HFF-Myc (cell line): ENCODE measurements at regions not wholly inside any gene's neighbourhood (a gene's known extent, or its start where the extent isn't known, plus 50 kb on each side); places are given as distances from the start of the nearest gene placed in this dataset.

Experiments used
- DNase-seq: peaks from one replicate; pipeline ENCODE4 v3.0.0-alpha.2; 2011; ENCODE audit warnings: low read depth; ENCODE audit errors: extremely low read depth
- H3K4me3 ChIP-seq: replicated peaks from 2 replicates; pipeline ENCODE4 v1.5.1; 2011; ENCODE audit warnings: low read depth, mild to moderate bottlenecking, control low read depth, low read length
- CTCF ChIP-seq: IDR thresholded peaks from 2 replicates; pipeline ENCODE4 v1.5.1; 2012; ENCODE audit warnings: mild to moderate bottlenecking, low read depth, low read length, control low read depth; ENCODE audit errors: missing control alignments

GRCh38 chr2:12389344-12390045, 327.2 kb upstream of the TRIB2 start:
- no peak for TF ChIP-seq CTCF
- H3K4me3 ChIP-seq, result no peak overlapping the region
- no peak for DNase-seq

- H3K4me3 ChIP-seq, result no peak overlapping the region
- TF ChIP-seq CTCF, result no peak
- no peak for DNase-seq
These were observed 325.6 kb upstream of the TRIB2 start for GRCh38 chr2:12391116-12391515.

DNA sequence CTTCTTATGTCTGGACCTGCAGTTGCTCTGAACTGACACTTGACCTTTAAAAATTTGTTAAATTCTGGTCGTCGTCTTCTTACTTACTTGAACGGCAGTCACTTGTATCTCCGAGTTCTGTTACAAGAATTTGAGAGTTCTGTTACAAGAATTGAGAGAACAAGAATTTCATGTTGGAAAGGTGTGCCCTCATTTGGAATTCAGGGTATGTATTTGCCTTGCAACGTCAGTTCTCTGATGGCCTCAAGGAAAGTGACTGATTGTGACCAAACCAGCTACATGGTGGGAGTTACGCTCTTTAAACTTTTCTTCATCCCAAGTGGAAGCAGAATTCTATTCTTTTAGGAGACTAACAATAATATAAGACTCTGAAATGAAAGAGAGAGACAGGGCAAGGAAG, 320.0 kb upstream of the TRIB2 start:
- no peak overlapping the region for H3K4me3 ChIP-seq
- TF ChIP-seq CTCF, result no peak
- DNase-seq, result no peak

- DNase-seq, result no peak
- no peak for TF ChIP-seq CTCF
- no peak overlapping the region for H3K4me3 ChIP-seq
These were observed 318.9 kb upstream of the TRIB2 start for GRCh38 chr2:12397854-12398253.

- no peak for TF ChIP-seq CTCF
- no peak for DNase-seq
- no peak overlapping the region for H3K4me3 ChIP-seq
These were observed 317.5 kb upstream of the TRIB2 start for GRCh38 chr2:12399240-12399639.

GRCh38 chr2:12400543-12400942, 316.2 kb upstream of the TRIB2 start:
- DNase-seq, result no peak
- TF ChIP-seq CTCF, result no peak

More at GRCh38 chr2:12400543-12400942, 316.2 kb upstream of the TRIB2 start:
- no peak overlapping the region for H3K4me3 ChIP-seq
